Fibroblast of lung (primary cell): ENCODE measurements at regions not wholly inside any gene's neighbourhood (a gene's known extent, or its start where the extent isn't known, plus 50 kb on each side); places are given as distances from the start of the nearest gene placed in this dataset.
"Not testable (repeated sequence)": the region's sequence is repeated elsewhere in the genome, so short reads cannot be mapped to it uniquely, and the experiment has no call there.

ENCODE experiments used
- DNase-seq, 2 donors: peaks; one replicate each; pipeline versions ENCODE4 v3.0.0 to v3.0.0-alpha.2; 2010; ENCODE audit warnings: low read depth in 2 of 2
- H2AFZ ChIP-seq: 2 replicates; pipeline ENCODE4 v1.5.1; 2012; ENCODE audit warnings: low read length, control low read depth, inconsistent platforms
- H3K27ac ChIP-seq: 2 replicates; pipeline ENCODE4 v1.5.1; 2011; ENCODE audit warnings: low read length, control low read depth; ENCODE audit not compliant: insufficient read depth
- H3K27me3 ChIP-seq: 2 replicates; pipeline ENCODE4 v1.5.1; 2011; ENCODE audit warnings: mild to moderate bottlenecking, low read length; ENCODE audit not compliant: control insufficient read depth, insufficient read depth
- H3K36me3 ChIP-seq: 2 replicates; pipeline ENCODE4 v1.5.1; 2011; ENCODE audit warnings: low read length; ENCODE audit not compliant: control insufficient read depth, insufficient read depth
- H3K4me1 ChIP-seq: 2 replicates; pipeline ENCODE4 v1.5.1; 2011; ENCODE audit warnings: low read length; ENCODE audit not compliant: control insufficient read depth, insufficient read depth; ENCODE audit errors: extremely low read depth
- H3K4me2 ChIP-seq: 2 replicates; pipeline ENCODE4 v1.5.1; 2011; ENCODE audit warnings: low read length, control low read depth; ENCODE audit not compliant: insufficient read depth; ENCODE audit errors: extremely low read depth
- H3K4me3 ChIP-seq, 4 experiments: fragments of 200-600 bp in 1 of 4; sonication (generic) in 1 of 4; replicated peaks in 1 of 4; 2 replicates each; pipeline ENCODE4 v1.5.1; 2011 to 2016; ENCODE audit warnings: low read length in 4 of 4, low read depth in 3 of 4, mild to moderate bottlenecking in 3 of 4, control low read depth in 2 of 4, inconsistent platforms in 1 of 4, mixed read lengths in 1 of 4; ENCODE audit not compliant: insufficient read depth in 1 of 4; ENCODE audit errors: control extremely low read depth in 1 of 4
- H3K79me2 ChIP-seq: 2 replicates; pipeline ENCODE4 v1.5.1; 2012; ENCODE audit warnings: mild to moderate bottlenecking, low read length, inconsistent platforms; ENCODE audit not compliant: control insufficient read depth, insufficient read depth
- H3K9ac ChIP-seq: 2 replicates; pipeline ENCODE4 v1.5.1; 2011; ENCODE audit warnings: mild to moderate bottlenecking, low read length, control low read depth; ENCODE audit not compliant: insufficient read depth
- H3K9me3 ChIP-seq: 2 replicates; pipeline ENCODE4 v1.5.1; 2012; ENCODE audit warnings: low read depth, low read length; ENCODE audit not compliant: control insufficient read depth, insufficient read depth
- H4K20me1 ChIP-seq: 2 replicates; pipeline ENCODE4 v1.5.1; 2011; ENCODE audit warnings: low read length; ENCODE audit not compliant: control insufficient read depth, insufficient read depth; ENCODE audit errors: extremely low read depth

DNA sequence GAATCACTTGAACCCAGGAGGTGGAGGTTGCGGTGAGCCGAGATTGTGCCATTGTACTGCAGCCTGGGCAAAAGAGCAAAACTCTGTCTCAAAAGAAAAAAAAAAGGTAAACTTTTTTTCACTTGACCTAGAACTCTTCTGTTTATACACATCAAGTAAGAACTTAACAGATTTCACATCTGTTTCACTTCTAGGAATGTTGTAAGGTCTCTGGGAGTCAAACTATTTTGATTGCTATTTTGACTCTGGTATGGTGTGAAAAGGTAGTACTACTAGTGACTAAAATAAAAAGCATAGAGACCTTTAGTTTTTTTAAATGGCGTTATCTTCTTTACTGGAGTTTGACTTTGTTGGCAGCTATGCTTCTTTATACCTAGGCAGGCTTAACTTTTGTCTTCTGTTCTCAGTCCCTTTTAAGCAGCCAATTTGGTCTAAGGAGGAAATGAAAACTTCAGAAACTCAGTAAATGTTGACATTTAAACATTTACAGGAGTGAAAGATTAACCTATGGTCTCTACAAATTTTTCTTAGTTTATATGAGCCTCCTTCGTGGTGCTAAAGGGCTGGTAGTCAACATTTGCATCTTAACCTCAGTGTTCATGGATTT is 84.7 kb downstream of the METTL2B start:
- H3K27me3 ChIP-seq, H3K9me3 ChIP-seq, H4K20me1 ChIP-seq: not testable (repeated sequence)

DNA sequence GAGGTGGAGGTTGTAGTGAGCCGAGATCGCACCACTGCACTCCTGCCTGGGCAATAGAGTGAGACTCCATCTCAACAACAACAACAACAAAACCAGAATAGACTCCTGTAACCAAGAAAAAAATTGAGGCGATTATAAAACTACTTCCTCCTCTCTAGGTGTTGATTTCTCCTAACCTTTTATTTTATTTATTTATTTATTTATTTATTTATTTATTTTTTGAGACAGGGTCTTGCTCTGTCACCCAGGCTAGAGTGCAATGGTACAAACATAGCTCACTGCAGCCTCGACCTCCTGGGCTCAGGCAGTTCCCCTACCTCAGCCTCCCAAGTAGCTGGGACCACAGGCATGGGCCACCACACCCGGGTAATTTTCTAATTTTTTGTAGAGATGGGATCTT is 86.2 kb downstream of the METTL2B start:
- H3K79me2 ChIP-seq = peaks cover 47% of the 10 kb centered on the region
- not testable (repeated sequence) for H3K27ac ChIP-seq, H3K4me3 ChIP-seq, H3K9ac ChIP-seq, H3K4me1 ChIP-seq, H3K4me2 ChIP-seq, H2AFZ ChIP-seq, H3K36me3 ChIP-seq, H3K27me3 ChIP-seq, DNase-seq, H4K20me1 ChIP-seq, H3K9me3 ChIP-seq

More for the DNA sequence above, 84.7 kb downstream of the METTL2B start:
- not testable (repeated sequence) for H3K4me3 ChIP-seq, H3K4me2 ChIP-seq, H3K27ac ChIP-seq, DNase-seq, H3K9ac ChIP-seq, H3K36me3 ChIP-seq, H2AFZ ChIP-seq, H3K4me1 ChIP-seq
- H3K79me2 ChIP-seq = peaks cover 48% of the 10 kb centered on the region

DNA sequence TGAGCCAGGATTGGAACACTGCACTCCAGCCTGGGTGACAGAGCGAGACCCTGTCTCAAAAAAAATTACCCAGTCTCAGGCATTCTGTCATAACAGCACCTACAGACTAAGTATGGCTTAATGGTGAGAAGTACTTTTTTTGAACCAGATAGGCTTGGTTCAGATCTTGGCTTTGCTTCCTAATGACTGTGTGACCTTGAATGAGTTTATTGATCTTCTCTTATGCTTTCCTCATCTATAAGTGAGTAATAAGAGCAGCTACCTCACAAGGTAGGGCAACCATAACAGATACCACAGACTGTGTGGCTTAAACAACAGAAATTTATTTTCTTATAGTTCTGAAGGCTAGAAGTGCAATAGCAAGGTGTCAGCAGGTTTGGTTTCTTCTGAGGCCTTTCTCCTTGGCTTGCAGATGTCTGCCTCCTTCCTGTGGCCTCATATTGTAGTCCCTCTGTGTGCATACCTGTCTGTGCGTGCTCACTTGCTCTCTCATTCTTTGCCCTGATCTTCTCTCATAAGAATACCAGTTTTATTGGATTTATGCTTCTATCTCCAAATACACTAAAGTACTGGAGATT is 87.7 kb downstream of the METTL2B start:
- H3K9ac ChIP-seq, H3K4me2 ChIP-seq, H3K36me3 ChIP-seq, DNase-seq, H3K27ac ChIP-seq, H4K20me1 ChIP-seq, H3K4me3 ChIP-seq, H2AFZ ChIP-seq, H3K27me3 ChIP-seq, H3K9me3 ChIP-seq, H3K4me1 ChIP-seq: not testable (repeated sequence)
- peaks cover 43% of the 10 kb centered on the region for H3K79me2 ChIP-seq

DNA sequence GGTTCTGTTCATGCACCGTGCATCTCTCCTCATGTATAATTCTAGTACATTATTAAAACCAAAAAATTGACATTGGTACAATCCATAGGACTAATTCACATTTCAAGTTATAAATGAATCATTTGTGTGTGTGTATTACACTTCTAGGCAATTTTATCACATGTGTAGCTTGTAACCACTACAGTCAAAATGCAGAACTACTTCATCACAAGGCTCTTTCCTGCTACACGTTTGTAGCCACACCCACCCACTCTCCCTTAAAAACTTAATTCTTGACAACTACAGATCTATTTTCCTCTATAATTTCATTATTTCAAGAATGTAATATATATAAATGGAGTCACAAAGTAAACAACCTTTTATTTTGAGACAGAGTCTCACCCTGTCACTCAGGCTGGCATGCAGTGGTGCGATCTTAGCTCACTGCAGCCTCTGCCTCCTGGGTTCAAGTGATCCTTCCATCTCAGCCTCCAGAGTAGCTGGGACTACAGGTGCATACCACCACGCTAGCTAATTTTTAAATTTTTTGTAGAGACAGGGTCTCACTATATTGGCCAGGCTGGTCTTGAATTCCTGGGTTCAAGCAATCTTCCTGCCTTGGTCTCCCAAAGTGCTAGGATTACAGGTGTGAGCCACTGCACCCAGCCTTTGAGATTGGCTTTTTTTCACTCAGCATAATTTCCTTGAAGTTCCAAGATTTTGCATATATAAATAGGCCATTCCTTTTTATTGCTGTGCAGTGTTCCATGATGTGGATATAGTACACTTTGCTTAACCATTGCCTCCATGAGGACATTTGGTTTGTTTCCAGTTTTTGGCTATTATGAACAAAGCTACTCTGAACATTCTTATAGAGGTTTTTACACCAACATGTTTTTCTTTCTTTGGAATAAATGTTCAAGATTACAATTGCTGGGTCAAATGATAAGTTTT is 88.7 kb downstream of the METTL2B start:
- H3K79me2 ChIP-seq = peaks cover 35% of the 10 kb centered on the region
- not testable (repeated sequence) for H3K4me1 ChIP-seq, H3K27me3 ChIP-seq, H3K36me3 ChIP-seq, H3K27ac ChIP-seq, H4K20me1 ChIP-seq, H3K4me3 ChIP-seq, H2AFZ ChIP-seq, H3K4me2 ChIP-seq, H3K9ac ChIP-seq, H3K9me3 ChIP-seq, DNase-seq

DNA sequence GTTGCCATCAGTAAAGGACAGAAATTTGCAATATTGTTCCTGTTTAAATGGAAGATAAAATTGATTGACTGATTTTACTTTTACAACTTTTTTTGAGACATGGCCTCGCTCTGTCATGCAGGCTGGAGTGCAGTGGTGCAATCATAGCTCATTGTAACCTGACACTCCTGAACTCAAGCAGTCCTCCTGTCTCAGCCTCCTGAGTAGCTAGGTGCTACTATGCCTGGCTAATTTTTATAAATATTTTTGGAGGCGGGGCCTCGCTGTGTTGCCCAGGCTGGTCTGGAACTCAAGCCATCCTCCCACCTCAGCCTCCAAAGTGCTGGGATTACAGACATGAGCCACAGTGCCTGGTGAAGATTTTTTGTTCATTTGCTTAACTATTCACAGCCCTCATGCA is 96.8 kb upstream of the GARIN1A start:
- not testable (repeated sequence) for H4K20me1 ChIP-seq, H3K4me3 ChIP-seq, H3K36me3 ChIP-seq, H3K27me3 ChIP-seq, H3K4me1 ChIP-seq, H3K4me2 ChIP-seq, H3K9me3 ChIP-seq, H3K27ac ChIP-seq, H2AFZ ChIP-seq, DNase-seq, H3K9ac ChIP-seq
- H3K79me2 ChIP-seq = peaks cover 25% of the 10 kb centered on the region

DNA sequence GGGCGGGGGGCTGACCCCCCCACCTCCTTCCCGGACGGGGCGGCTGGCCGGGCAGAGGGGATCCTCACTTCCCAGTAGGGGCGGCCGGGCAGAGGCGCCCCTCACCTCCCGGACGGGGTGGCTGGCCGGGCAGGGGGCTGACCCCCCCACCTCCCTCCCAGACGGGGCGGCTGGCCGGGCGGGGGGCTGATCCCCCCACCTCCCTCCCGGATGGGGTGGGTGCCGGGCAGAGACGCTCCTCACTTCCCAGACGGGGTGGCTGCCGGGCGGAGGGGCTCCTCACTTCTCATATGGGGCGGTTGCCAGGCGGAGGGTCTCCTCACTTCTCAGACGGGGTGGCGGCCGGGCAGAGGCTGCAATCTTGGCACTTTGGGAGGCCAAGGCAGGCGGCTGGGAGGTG is 95.1 kb upstream of the GARIN1A start:
- not testable (repeated sequence) for H2AFZ ChIP-seq, DNase-seq, H3K36me3 ChIP-seq, H3K4me1 ChIP-seq, H3K4me3 ChIP-seq, H3K27ac ChIP-seq, H3K9ac ChIP-seq, H3K4me2 ChIP-seq, H4K20me1 ChIP-seq, H3K9me3 ChIP-seq, H3K27me3 ChIP-seq
- peaks cover 12% of the 10 kb centered on the region for H3K79me2 ChIP-seq
